ENCODE measurements at regions not wholly inside any gene's neighbourhood (a gene's known extent, or its start where the extent isn't known, plus 50 kb on each side); places are given as distances from the start of the nearest gene placed in this dataset.
"Not testable (repeated sequence)": the region's sequence is repeated elsewhere in the genome, so short reads cannot be mapped to it uniquely, and the experiment has no call there.

DNA sequence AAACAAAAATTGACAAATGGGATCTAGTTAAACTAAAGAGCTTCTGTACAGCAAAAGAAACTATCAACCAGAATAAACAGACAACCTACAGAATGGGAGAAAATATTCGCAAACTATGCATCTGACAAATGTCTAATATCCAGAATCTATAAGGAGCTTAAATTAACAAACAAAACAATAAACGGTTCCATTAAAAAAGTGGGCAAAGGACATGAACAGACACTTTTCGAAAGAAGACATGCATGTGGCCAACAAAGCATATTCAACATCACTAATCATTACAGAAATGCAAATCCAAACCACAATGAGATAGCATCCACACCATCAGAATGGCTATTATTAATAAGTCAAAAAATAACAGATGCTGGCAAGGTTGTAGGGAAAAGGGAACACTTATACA, 50.5 kb upstream of the MED13L start:
- DNase-seq = not testable (repeated sequence)

DNA sequence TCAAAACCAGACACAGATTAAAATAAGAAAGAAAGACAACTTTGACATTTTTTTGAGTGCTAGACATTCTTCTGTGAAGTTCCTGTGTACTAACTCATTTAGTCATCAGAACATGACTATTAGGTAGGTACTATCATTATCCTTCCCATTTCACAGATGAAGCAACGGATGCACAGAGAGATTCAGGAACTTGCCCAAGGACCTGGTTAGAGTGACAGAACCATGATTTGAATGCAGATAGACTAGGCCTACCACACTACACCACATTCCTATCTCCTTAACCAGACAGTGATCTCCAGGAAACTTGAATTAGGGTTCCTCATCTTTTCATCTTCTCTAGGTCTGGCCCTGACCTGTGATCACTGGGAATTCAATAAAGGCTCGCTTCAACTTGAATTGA, 54.4 kb upstream of the MED13L start:
- no peak for DNase-seq

DNA sequence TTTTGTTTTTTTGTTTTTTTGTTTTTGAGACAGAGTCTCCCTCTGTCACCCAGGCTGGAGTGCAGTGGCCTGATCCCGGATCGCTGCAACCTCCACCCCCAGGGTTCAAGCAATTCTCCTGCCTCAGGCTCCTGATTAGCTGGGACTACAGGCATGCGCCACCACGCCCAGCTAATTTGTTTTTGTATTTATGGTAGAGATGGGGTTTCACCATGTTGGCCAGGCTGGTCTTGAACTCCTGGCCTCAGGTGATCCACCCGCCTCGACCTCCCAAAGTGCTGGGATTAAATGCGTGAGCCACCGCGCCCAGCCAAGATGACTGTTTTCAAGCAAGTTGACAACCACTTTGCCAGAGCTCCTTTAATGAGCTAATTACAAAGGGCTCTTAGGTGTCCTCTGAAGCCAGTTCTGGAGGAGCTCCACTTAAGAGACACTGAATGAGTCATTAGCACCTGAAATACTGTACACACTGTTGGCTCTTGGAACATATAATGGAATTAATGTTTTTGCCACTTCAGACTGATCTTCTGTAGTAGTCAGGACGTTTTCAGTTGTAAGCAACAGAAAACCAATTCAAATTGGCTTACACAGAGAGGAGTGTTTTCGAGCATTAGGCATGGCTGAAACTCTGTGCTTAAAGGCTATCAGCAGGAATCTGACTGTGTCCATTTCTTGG, 55.4 kb upstream of the MED13L start:
- peak; percentile 64 for DNase-seq

DNA sequence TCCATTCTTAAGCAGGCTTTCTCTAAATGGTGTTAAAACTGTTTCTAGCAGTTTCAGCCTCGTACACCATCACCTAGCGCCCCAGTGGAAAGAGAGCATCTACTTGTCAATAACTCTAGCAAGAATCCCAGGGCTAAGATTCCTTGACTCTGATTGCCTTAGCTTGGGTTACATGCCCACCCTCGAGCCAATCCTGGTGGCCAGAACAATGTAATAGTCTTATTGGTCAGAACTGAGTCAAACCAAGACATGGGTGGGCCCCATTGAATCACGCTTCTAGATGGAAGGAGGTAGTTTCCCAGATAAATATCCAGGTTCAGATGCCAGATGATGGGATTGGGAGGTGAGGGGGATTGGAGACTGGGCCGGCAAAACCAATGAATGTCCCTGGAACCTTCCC, 55.9 kb upstream of the MED13L start:
- DNase-seq = no peak

DNA sequence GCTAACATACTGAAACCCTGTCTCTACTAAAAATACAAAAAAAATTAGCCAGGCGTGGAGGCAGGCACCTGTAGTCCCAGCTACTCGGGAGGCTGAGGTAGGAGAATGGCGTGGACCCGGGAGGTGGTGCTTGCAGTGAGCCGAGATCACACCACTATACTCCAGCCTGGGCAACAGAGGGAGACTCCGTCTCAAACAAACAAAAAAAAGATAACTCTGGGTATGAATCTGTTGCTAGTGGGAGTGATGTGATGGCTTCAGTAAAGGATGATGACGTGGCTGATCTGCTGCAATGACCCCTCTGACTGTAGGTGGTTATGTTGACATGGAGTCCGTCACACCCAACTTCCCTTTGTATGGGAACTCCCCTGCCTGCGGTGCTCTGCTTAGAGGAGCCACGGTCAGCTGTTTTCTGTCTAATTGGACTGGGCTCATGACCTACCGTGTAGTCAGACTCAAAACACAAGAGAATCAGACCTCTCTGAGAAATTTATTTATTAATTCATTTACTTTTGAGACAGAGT, 59.1 kb upstream of the MED13L start:
- DNase-seq = no peak

DNA sequence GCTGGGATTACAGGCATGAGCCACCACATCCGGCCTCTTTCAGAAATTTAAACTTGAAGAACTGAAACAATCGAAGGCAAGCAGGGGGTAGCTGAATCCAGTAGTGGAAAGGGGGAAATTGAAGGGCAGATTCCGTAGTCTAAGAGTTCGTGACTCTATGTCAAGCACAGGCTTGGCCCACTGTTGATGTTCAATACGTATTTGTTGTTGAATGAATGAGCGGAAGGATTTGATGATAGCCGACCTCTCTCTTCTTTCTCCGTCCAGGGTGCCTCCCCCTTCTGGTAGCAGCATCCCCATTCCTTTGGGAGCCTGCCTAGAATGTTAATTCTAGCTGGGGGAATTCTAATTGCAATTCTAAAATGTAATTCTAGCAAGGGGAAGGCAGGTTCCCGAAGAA, 59.8 kb upstream of the MED13L start:
- DNase-seq = no peak

DNA sequence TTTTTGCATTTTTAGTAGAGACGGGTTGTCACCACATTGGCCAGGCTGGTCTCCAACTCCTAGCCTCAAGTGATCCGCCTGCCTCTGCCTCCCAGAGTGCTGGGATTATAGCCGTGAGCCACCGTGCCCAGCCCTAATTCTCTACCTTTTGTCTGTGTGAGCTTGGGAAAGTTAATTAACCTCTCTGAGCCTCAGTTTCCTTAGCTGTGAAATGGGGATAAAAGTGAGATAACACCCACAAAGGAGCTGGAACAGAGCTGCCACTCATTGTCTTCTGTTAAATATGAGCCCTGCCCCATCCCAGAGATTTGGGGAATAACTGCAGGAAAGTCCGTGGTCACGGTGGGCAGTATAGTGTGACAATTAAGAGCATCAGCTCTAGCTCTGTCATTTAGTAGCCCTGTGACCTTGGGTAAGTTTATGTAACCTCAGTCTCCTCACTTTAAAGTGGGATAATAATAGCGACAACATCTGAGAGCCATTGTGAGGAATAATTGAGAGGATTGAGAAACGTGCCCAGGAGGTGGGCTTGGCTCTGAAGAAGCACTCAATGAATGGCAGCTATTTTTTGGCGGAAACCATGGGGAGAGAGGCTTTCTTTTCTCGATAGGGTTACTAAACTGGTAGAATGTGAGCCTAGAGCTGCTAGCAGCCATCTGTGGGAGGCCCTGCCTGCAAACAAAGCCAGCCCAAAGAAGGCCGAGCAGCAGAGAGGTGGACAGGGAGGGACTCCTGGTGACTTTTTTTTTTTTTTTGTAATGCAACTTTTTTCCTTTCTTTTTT, 60.8 kb upstream of the MED13L start:
- no peak for DNase-seq

DNA sequence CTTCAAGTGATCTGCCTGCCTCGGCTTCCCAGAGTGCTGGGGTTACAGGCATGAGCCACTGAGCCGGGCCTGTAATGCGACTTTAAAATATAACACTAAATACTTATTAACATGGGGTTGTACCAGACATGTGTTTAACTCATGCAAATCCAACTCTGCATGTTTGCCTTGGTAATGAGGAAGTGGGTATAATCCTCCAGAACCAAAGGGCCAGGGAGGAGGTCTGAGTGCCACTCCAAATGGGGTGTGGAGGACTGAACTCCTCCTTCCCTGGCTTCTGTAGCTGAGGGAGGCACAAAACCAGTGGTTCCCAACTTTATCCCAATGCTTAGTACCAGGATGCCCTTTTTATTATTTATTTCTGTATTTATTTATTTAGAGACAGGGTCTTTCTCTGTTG, 61.6 kb upstream of the MED13L start:
- DNase-seq = no peak

DNA sequence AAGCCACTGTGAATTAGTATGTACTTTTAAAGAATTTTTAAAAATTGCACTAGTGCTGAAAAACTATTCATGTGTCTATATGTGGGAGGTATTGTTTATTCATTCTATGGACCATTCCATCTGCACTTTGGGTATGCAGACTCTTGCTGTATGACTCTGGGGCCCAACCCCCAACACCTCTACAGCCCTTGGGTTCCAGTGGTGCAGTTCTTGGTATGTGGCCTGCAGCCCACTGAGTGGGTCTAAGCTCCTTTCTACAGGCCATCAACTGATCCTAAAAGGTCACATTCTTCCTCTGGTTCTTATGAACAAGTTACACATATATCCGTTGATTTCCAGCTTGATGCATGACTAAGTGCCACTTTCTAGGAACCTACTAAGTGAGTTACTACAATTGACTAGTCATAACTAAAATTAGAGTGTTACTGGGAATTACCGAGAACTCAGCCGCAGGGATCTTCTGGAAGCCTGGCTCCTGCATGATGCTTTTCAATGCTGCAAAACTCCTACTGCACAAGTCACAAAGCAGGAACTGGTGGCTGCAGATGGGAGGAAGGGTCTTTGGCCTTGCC, 62.4 kb upstream of the MED13L start:
- no peak for DNase-seq

DNA sequence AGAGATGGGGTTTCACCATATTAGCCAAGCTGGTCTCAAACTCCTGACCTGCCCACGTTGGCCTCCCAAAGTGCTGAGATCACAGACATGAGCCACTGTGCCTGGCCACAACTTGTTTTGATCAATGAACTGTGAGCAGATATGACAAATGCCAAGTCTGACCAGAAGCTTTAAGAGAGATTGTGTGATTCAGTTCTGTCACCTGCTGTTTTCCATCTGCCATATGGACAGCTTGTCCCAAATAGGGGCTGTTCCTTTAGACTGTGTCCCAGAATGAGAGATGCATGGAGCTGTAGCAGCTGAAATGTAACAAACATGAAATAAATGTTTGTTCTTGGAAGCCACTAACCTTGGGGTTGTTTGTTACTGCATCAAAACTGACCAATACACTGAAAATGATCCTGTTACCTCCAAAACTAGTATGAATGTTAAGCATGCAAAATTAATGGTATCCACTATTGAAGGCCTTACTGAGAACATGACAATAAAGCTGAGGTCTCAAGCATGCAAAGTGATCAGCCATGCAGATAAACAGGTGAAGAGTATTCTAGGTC, 65.9 kb upstream of the MED13L start:
- no peak for DNase-seq

DNA sequence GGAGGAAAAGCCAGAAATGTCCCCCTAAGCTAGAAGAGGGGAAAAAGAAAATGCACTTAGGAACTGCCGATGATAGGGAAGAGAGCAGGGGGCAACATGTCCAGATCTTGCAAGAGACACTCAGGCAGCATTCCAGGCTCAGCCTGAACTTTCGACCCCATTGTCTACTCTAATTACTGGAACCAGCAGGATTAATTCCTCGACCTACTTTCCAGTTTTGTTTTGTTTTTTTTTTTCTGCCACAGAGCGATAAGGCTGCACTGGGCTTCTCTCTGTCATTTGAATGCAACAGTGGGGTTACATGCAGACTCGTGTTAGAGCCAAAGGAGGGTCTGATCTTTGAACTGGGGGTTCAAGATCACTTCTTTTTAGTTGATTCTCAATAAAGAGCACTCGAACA, 68.7 kb upstream of the MED13L start:
- no peak for DNase-seq

DNA sequence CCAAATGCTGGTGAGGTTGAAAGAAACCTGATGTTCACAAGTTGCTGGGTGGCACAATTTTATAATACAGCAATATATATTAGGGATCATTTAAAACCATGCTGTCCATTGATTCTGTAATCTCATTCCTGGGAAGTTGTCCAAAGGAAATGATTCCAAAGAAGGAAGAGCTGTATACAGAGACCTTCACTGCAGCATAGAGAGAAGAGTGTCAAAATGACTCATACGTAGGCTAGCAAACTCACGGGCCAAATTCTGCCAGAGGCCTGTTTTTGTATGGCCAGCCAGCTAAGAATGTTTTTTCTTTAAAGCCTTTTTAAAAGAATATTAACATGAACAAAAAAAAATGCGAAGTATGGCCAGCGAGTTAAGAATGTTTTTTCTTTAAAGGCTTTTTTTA, 69.2 kb upstream of the MED13L start:
- DNase-seq = no peak

DNA sequence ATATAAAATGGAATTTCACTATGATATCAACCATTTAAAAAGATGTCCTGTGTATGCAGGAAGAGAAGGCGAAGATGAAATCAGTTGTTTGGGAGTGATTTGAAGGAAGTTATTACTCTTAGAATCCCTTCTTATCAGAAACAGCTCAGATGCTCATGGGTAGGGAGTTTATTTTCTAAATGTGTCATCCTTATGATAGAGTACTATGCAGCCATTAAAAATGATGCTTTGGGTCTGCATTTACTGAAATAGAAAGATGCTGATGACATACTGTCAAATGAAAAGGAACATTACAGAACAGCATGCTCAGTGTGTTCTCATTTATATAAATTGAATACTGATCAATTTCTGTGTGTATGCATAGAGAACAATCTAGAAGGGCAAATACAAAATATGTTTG, 69.8 kb upstream of the MED13L start:
- DNase-seq = no peak

DNA sequence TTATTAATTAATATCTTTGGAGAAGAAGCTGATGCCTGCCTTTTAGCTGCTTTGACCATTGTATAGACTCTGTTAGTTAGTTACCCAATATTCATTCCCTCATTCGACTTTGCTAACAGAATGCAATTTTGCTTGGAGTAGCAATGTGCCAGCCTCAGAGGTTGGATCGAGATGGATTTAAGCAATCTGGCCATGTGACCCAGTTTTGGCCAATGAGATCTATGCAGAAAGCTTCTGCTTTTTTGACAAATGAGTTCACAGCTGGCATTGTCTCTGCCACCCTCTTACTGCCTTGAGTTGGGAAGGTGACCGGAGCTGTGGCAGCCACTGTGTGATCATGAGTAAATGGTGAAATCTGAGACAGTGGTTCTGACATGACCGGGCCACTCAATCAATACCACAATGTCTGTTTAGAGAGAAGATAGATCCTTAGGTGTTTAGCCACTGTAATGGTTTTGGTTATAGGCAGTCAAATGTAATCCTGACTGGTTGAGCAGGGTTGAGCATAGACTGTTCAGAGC, 74.9 kb upstream of the MED13L start:
- DNase-seq = no peak

DNA sequence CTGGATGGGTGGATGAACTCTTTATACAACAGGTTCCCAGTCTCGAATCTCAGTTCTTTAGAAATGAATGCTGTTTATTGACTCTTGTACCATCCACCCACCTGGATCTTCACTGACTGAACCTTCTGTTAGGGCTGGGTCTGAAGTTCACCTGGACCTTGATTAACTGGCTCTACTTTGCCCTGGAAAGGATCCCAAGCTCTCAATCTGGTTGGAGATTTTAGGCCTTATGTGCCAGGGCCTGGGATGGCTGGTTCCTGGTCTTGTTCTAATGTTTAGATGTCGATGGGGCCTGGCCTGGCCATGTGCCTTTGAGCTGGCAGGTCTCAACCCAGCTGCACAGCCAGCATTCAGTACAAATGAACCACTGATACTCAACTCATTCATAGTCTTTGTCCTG, 76.5 kb upstream of the MED13L start:
- no peak for DNase-seq

DNA sequence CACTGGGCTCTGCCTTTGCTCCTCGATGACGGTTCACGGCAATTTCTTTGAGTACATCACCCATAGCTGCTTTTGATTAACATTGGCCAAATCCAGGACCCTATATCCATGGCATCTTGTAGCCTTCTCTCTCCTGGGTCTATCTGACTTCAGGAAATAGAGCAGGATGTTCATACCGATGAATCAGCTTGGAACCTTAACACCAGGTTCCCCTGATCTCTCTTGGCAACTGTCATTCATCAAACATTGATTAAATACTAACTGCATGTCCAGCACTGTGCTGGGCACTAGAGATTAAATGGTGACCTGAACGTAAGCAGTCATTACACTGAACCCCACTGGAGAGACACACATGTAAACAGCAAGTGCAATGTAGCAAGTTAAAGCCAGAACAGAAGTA, 77.0 kb upstream of the MED13L start:
- no peak for DNase-seq

DNA sequence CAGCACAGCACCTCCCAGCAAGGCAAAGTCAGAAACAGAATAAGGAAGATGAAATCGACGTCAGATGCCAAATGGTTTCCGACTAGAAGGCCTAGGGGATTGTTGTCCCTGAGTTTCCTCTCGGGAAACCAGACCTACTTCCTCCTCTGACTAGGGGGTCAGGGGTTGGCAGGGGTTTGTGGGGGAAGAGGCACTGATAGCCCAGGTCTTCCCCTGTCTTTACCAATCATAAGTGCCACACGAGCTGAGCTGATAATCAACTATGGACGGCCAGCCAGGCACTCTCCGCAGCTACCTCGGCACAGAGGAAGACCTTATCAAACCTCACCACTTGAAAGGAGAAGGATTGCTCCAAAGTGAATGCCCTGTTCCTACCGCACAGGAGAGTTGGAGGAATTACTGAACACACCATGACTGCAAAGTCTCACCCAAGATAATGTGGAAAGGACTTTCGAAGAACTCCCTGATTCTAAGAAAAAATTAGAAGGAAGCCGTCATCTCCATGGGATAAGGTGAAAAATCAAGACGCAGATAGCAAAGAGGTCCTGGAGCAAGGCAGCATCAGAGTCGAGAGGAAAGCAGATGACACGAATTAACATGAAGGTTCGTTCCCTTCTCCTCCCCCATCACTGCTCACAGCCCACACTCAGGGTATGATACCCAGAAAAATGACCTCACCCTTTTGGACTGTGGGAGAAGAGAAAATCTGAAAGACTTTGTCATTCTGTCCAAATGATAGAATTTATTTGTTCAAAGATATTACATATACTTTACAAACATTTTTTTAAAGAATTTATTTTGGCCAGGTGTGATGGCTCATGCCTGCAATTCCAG, 77.7 kb upstream of the MED13L start:
- no peak for DNase-seq

DNA sequence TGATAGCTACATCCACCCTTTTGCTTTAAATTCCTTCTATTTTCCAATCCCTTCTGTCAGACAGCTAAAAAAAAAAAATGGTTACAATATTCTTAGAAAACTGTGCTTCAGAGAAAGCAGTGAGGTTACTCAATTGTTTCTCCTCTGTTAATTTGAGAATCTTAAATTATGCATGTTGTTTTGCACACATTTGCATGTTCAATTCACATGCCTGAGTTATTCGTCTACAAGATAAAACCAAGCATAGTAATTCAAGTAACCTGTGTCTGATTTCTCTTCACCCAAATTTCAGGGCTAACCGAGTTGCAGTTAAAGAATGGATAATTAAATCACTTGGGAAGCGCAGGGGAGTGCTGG, 81.0 kb upstream of the MED13L start:
- DNase-seq = no peak

DNA sequence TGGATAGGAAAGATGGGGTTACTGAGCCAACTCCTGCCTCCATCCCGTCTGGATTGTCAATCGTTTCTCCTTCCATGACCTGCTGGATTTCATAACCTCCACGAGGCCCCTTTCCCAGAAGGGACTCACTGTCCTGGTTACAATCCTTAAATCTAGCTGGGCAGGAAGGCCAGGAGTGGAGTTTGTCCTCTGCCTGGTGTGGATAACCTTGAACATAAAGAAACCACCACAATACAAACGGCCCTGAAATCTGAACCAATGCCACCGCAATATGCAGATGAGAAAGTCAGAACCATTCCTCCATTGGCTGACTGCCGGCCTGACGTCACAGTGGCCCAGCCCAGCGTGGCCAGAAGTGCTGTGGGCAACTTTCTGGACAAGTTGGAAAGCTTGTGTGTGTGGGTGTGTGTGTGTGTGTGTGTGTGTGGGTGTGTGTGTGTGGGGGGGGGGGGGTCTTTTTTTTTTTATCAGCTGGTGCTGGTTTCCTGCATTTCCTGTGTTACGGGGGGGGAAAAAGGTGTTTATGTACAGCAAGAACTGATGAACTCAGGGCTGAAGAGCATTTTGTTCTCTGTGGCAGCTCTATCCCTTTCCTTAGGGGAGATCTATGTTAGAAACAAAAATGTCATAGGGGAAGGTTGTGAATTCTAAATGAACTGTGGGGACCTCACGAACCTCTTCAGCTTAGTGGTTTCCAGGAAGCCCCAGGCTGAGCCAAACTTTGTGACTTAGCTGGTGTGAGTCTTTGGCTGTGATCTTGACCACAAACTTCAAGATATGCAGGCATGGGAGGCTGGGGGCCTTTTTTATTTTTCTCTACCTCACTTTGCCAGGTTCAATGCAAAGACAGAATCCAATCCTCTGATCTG, 81.6 kb upstream of the MED13L start:
- no peak for DNase-seq

DNA sequence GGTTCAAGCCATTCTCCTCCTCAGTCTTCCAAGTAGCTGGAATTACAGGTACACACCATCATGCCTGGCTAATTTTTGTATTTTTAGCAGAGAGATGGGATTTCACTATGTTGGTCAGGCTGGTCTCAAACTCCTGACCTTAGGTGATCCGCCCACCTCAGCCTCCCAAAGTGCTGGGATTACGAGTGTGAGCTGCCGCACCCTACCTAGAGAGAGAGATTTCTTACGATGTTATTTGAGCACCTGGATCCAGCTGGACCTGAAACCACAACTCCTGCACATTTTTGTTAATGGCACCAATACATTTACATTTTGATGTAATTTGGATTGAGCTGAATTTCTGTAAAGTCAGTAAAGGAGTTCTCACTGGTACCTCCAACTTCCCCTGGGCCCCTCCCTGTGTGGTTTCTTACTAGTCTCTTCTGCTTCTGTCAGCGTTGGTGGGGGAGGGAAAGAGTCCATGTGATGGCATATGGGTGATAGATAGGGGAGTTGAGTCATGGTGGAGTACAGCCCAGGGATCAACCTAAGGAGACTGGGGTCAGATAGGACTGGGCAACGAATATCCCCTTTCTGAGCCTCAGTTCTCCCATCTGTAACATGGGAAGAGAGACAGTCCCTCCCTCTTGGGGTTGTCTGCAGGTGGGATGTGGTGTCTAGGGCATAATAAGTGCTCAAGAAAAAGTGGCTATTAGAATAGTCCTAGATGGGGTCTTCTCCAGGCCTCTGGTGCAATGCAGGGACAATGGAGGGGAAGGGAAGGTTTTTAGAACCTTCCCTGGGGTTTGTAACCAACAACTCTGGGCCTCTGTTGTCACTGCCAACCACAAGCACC, 83.3 kb upstream of the MED13L start:
- DNase-seq = no peak

Measured in DMS79 treated with DMSO at 0.1 percent for 48 hours (cell line).